ENCODE measurements at regions not wholly inside any gene's neighbourhood (a gene's known extent, or its start where the extent isn't known, plus 50 kb on each side); places are given as distances from the start of the nearest gene placed in this dataset.

DNA sequence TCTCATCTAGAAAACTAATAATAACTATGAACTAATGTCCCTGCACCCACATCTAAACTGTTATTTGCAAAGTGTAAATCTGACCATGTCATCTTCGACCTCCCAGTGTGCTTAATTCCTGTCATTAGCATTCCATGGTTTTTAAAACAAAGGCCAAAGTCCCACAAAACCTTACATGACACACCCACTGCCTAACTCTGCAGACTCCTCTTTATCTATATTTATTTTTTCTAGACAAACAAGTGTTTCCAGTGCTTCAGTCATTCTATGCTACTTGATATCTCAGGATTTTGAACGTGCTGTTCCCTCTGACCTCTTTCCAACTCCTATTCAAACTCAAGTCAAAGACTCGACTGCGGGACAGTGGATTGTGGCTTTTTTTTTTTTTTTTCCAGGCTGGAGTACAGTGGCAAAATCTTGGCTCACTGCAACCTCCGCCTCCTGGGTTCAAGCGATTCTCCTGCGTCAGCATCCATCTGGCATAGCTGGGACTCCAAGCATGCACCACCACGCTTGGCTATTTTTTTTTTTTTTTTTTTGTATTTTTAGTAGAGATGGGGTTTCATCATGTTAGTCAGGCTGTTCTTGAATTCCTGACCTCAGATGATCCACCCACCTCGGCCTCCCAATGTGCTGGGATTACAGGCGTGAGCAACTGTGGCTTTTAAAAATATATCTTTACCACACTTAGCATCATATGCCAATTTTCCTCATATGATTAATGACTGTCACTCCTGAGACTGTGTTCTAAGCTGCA lies 1511.0 kb downstream of the ARAP2 start:
- ChIA-PET RAD21 (ENCODE audit: low non-redundant PET in 1 of 2, low total read pairs in 2 of 2, uncharacterized antibody in 2 of 2, unreplicated experiment in 2 of 2) (no interaction called here), CTCF (interaction anchor here (1.4 kb wide), 1 partner anchor 13 kb away, joined by 3 read pairs; no protein-coding TSS in a partner anchor), POLR2A (no interaction called here)
- no peaks in the 10 kb centered on the region for H3K9me2 ChIP-seq (ENCODE audit: insufficient read depth)
- H3K79me2 ChIP-seq (ENCODE audit: insufficient read depth, low read length) = no peaks in the 10 kb centered on the region
- no peak overlapping the region for H3K4me2 ChIP-seq (ENCODE audit: low read length)
- H3K9ac ChIP-seq (ENCODE audit: low read length) = no peak overlapping the region
- H3K9me3 ChIP-seq (ENCODE audit: control insufficient read depth in 1 of 2, insufficient read depth in 1 of 2, low read depth in 1 of 2, low read length in 2 of 2) = no peaks in the 10 kb centered on the region
- TF ChIP-seq EZH2 (IDR thresholded peaks at IDR 0.05) = no peak
- TF ChIP-seq JUND (IDR thresholded peaks at IDR 0.05) = no peak
- no peak for TF ChIP-seq ELF1 (IDR thresholded peaks at IDR 0.05; ENCODE audit: borderline replicate concordance, low read depth)
- TF ChIP-seq, protein P1, sequence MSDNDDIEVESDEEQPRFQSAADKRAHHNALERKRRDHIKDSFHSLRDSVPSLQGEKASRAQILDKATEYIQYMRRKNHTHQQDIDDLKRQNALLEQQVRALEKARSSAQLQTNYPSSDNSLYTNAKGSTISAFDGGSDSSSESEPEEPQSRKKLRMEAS (IDR thresholded peaks at IDR 0.05) = no peak
- TF ChIP-seq YY1 (IDR thresholded peaks at IDR 0.05; ENCODE audit: extremely low read depth, insufficient replicate concordance, low read depth, low read length) = no peak
- TF ChIP-seq CEBPB (IDR thresholded peaks at IDR 0.05; ENCODE audit: low read depth) = no peak
- TF ChIP-seq SP1 (IDR thresholded peaks at IDR 0.05; ENCODE audit: low read depth) = no peak
- TF ChIP-seq, protein P2, sequence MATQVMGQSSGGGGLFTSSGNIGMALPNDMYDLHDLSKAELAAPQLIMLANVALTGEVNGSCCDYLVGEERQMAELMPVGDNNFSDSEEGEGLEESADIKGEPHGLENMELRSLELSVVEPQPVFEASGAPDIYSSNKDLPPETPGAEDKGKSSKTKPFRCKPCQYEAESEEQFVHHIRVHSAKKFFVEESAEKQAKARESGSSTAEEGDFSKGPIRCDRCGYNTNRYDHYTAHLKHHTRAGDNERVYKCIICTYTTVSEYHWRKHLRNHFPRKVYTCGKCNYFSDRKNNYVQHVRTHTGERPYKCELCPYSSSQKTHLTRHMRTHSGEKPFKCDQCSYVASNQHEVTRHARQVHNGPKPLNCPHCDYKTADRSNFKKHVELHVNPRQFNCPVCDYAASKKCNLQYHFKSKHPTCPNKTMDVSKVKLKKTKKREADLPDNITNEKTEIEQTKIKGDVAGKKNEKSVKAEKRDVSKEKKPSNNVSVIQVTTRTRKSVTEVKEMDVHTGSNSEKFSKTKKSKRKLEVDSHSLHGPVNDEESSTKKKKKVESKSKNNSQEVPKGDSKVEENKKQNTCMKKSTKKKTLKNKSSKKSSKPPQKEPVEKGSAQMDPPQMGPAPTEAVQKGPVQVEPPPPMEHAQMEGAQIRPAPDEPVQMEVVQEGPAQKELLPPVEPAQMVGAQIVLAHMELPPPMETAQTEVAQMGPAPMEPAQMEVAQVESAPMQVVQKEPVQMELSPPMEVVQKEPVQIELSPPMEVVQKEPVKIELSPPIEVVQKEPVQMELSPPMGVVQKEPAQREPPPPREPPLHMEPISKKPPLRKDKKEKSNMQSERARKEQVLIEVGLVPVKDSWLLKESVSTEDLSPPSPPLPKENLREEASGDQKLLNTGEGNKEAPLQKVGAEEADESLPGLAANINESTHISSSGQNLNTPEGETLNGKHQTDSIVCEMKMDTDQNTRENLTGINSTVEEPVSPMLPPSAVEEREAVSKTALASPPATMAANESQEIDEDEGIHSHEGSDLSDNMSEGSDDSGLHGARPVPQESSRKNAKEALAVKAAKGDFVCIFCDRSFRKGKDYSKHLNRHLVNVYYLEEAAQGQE (IDR thresholded peaks at IDR 0.05; ENCODE audit: low read depth) = no peak
- TF ChIP-seq SIN3A (IDR thresholded peaks at IDR 0.05; ENCODE audit: low read depth) = no peak
- DNase-seq (ENCODE audit: low read depth, low spot score) (no peak), ATAC-seq (no peak)
- no peak overlapping the region for H3K4me3 ChIP-seq (replicated peaks in 1 of 2; ENCODE audit: low read depth in 1 of 2, low read length in 2 of 2)
- H3K4me1 ChIP-seq (ENCODE audit: control insufficient read depth in 1 of 2, insufficient read depth in 2 of 2, low read length in 2 of 2) = no peaks in the 10 kb centered on the region
- H3K27ac ChIP-seq (ENCODE audit: low read depth, low read length) = no peak overlapping the region
- no peaks in the 10 kb centered on the region for H3K27me3 ChIP-seq (ENCODE audit: insufficient read depth, low read length)
- no peaks in the 10 kb centered on the region for H3K36me3 ChIP-seq (ENCODE audit: control insufficient read depth in 1 of 2, insufficient read depth in 2 of 2, low read length in 2 of 2)
- H2AFZ ChIP-seq (ENCODE audit: low read depth, low read length, poor library complexity, severe bottlenecking) = no peak overlapping the region
- intact Hi-C loops (cut with micrococcal nuclease) = no loop called here
- H4K20me1 ChIP-seq (ENCODE audit: insufficient read depth) = no peaks in the 10 kb centered on the region
- BruUV-seq (replicated peaks) = no TSS peak

Data from HCT116 (cell line).